ENCODE measurements at regions not wholly inside any gene's neighbourhood (a gene's known extent, or its start where the extent isn't known, plus 50 kb on each side); places are given as distances from the start of the nearest gene placed in this dataset.

GRCh38 chr1:34398241-34398915 lies 221.7 kb downstream of the C1orf94 start:
- no peak for TF ChIP-seq CTCF (IDR thresholded peaks at IDR 0.05)
- TF ChIP-seq ZFX (IDR thresholded peaks at IDR 0.05; ENCODE audit: borderline replicate concordance): no peak
